DMS53 (cell line): ENCODE measurements at regions not wholly inside any gene's neighbourhood (a gene's known extent, or its start where the extent isn't known, plus 50 kb on each side); places are given as distances from the start of the nearest gene placed in this dataset.

ENCODE experiments used
- DNase-seq: peaks from one replicate; lab custom pipeline; 2025; lab: John Stamatoyannopoulos, UW

GRCh38 chr3:106699122-106699521 lies 678.1 kb upstream of the CCDC54 start:
- DNase-seq = peak; percentile 78

GRCh38 chr3:106700981-106701380 lies 676.3 kb upstream of the CCDC54 start:
- no peak for DNase-seq

- DNase-seq = no peak
Measured at GRCh38 chr3:106703524-106703923, 673.7 kb upstream of the CCDC54 start.

- no peak for DNase-seq
Measured at GRCh38 chr3:106707347-106707746, 669.9 kb upstream of the CCDC54 start.

- DNase-seq = no peak
Measured at GRCh38 chr3:106710596-106710995, 666.6 kb upstream of the CCDC54 start.

GRCh38 chr3:106711650-106712049 lies 665.6 kb upstream of the CCDC54 start:
- no peak for DNase-seq

- no peak for DNase-seq
Measured at GRCh38 chr3:106714400-106714799, 662.8 kb upstream of the CCDC54 start.

GRCh38 chr3:106715286-106715685 lies 662.0 kb upstream of the CCDC54 start:
- no peak for DNase-seq

- no peak for DNase-seq
Measured at GRCh38 chr3:106717178-106717780, 660.0 kb upstream of the CCDC54 start.

GRCh38 chr3:106719077-106719476 lies 658.2 kb upstream of the CCDC54 start:
- no peak for DNase-seq

- no peak for DNase-seq
Measured at GRCh38 chr3:106719583-106719982, 657.7 kb upstream of the CCDC54 start.

- no peak for DNase-seq
Measured at GRCh38 chr3:106720510-106720909, 656.7 kb upstream of the CCDC54 start.

- no peak for DNase-seq
Measured at GRCh38 chr3:106725566-106725965, 651.7 kb upstream of the CCDC54 start.

GRCh38 chr3:106728315-106729098 lies 648.7 kb upstream of the CCDC54 start:
- DNase-seq = no peak

GRCh38 chr3:106729481-106729880 lies 647.8 kb upstream of the CCDC54 start:
- DNase-seq = no peak

GRCh38 chr3:106731230-106731629 lies 646.0 kb upstream of the CCDC54 start:
- DNase-seq = no peak

- DNase-seq = no peak
Measured at GRCh38 chr3:106734712-106735111, 642.5 kb upstream of the CCDC54 start.

- no peak for DNase-seq
Measured at GRCh38 chr3:106737265-106737664, 640.0 kb upstream of the CCDC54 start.

GRCh38 chr3:106740116-106740515 lies 637.1 kb upstream of the CCDC54 start:
- DNase-seq = no peak

- no peak for DNase-seq
Measured at GRCh38 chr3:106745344-106746168, 631.7 kb upstream of the CCDC54 start.

- no peak for DNase-seq
Measured at GRCh38 chr3:106746286-106746685, 631.0 kb upstream of the CCDC54 start.

GRCh38 chr3:106748472-106749262 lies 628.6 kb upstream of the CCDC54 start:
- DNase-seq = no peak
